ENCODE measurements at regions not wholly inside any gene's neighbourhood (a gene's known extent, or its start where the extent isn't known, plus 50 kb on each side); places are given as distances from the start of the nearest gene placed in this dataset.

DNA sequence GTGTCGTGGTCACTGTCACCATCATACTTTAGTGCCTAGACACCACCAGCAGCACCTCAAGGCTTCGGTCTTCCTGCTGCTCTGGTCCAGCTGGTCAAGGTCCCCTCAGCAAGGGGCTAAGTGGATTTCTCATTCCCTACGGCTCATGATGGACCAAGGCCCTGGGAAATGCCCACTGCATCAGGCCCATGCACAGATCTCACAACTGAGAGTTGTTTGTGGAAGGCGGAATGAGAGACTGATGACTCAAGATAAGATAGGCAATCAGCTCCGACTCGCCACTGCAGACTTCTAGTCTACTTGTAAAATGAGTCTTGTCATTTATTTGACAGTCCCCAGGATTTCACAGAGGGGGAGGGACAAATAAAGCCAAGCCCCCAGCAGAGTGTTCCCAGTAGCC, 108.4 kb upstream of the TBX20 start:
- no peaks in the 10 kb centered on the region for H3K79me2 ChIP-seq (ENCODE audit: control insufficient read depth, insufficient read depth, low read length)
- H3K9ac ChIP-seq (replicated peaks; ENCODE audit: extremely low read depth, insufficient read depth, low read length), result no peak overlapping the region
- H3K4me1 ChIP-seq (ENCODE audit: control insufficient read depth, extremely low read depth, insufficient read depth, low read length), result no peaks in the 10 kb centered on the region
- no peak overlapping the region for H2AFZ ChIP-seq (ENCODE audit: low read depth, low read length)
- H3K4me3 ChIP-seq (replicated peaks in 1 of 3; ENCODE audit: insufficient read depth in 1 of 3, low read depth in 1 of 3, low read length in 3 of 3), result no peak overlapping the region
- H3K9me1 ChIP-seq (replicated peaks; ENCODE audit: control insufficient read depth, extremely low read depth, insufficient read depth, low read length), result no peaks in the 10 kb centered on the region
- H3K9me3 ChIP-seq (replicated peaks; ENCODE audit: control insufficient read depth, insufficient read depth, low read length), result no peaks in the 10 kb centered on the region
- DNase-seq (ENCODE audit: low read depth, low spot score), result no peak
- no peak overlapping the region for H3K27ac ChIP-seq (ENCODE audit: insufficient read depth, low read depth, low read length)
- POLR2A ChIA-PET, result no interaction called here
- H3K36me3 ChIP-seq (ENCODE audit: control insufficient read depth in 2 of 2, extremely low read depth in 1 of 2, insufficient read depth in 2 of 2, low read length in 2 of 2), result no peaks in the 10 kb centered on the region
- H3K4me2 ChIP-seq (ENCODE audit: insufficient read depth, low read length), result no peak overlapping the region
- TF ChIP-seq, protein P1, sequence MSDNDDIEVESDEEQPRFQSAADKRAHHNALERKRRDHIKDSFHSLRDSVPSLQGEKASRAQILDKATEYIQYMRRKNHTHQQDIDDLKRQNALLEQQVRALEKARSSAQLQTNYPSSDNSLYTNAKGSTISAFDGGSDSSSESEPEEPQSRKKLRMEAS (IDR thresholded peaks at IDR 0.05; ENCODE audit: insufficient read depth, insufficient read length), result no peak
- no peak for TF ChIP-seq EZH2 (IDR thresholded peaks at IDR 0.05; ENCODE audit: borderline replicate concordance, low read depth, low read length, severe bottlenecking)
- TF ChIP-seq FOS (IDR thresholded peaks at IDR 0.05; ENCODE audit: borderline replicate concordance, insufficient read depth, low read length), result no peak
- no peak for TF ChIP-seq POLR2A (IDR thresholded peaks at IDR 0.05; ENCODE audit: low read depth, low read length)
- no peak for TF ChIP-seq JUN (IDR thresholded peaks at IDR 0.05; ENCODE audit: borderline replicate concordance, insufficient read depth, insufficient read length, low read depth)
- no peak for TF ChIP-seq MYC (IDR thresholded peaks at IDR 0.05; ENCODE audit: low read depth, low read length)
- no peak for TF ChIP-seq GATA2 (IDR thresholded peaks at IDR 0.05; ENCODE audit: insufficient read depth, insufficient read length, low read depth, low read length)
- no peak for TF ChIP-seq POLR2AphosphoS5 (IDR thresholded peaks at IDR 0.05; ENCODE audit: insufficient read depth, low read depth, low read length)
- TF ChIP-seq, protein P2, sequence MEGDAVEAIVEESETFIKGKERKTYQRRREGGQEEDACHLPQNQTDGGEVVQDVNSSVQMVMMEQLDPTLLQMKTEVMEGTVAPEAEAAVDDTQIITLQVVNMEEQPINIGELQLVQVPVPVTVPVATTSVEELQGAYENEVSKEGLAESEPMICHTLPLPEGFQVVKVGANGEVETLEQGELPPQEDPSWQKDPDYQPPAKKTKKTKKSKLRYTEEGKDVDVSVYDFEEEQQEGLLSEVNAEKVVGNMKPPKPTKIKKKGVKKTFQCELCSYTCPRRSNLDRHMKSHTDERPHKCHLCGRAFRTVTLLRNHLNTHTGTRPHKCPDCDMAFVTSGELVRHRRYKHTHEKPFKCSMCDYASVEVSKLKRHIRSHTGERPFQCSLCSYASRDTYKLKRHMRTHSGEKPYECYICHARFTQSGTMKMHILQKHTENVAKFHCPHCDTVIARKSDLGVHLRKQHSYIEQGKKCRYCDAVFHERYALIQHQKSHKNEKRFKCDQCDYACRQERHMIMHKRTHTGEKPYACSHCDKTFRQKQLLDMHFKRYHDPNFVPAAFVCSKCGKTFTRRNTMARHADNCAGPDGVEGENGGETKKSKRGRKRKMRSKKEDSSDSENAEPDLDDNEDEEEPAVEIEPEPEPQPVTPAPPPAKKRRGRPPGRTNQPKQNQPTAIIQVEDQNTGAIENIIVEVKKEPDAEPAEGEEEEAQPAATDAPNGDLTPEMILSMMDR (IDR thresholded peaks at IDR 0.05; ENCODE audit: extremely low read depth in 1 of 2, insufficient read depth in 1 of 2, low read depth in 1 of 2, low read length in 2 of 2), result no peak
- dilution Hi-C loops (cut with MboI; ENCODE audit: extremely low pct_ligation_motif_present, low sequenced_read_pairs) (no loop called here), intact Hi-C loops (cut with micrococcal nuclease) (no loop called here)
- no TSS peak for BruUV-seq (replicated peaks)
- H3K27me3 ChIP-seq (ENCODE audit: control insufficient read depth in 2 of 2, insufficient read depth in 2 of 2, low read length in 2 of 2), result no peaks in the 10 kb centered on the region
- FAIRE-seq, result no peak
- CTCF ChIA-PET, result no interaction called here
- H4K20me1 ChIP-seq (replicated peaks; ENCODE audit: control insufficient read depth, extremely low read depth, insufficient read depth, low read length), result no peaks in the 10 kb centered on the region
